ENCODE measurements at regions not wholly inside any gene's neighbourhood (a gene's known extent, or its start where the extent isn't known, plus 50 kb on each side); places are given as distances from the start of the nearest gene placed in this dataset.

- H3K4me1 Mint-ChIP-seq: no peaks in the 10 kb centered on the region
- ATAC-seq (no peak), DNase-seq (no peak)
- no peaks in the 10 kb centered on the region for H3K36me3 Mint-ChIP-seq
- no peaks in the 10 kb centered on the region for H3K9me3 Mint-ChIP-seq (ENCODE audit: low read depth)
- no peaks in the 10 kb centered on the region for H3K27me3 Mint-ChIP-seq
- no peak overlapping the region for H3K4me3 Mint-ChIP-seq
- CTCF ChIA-PET: no interaction called here
- no peak overlapping the region for H3K27ac Mint-ChIP-seq
Measured at GRCh38 chr2:106995556-106995955, 109.6 kb upstream of the ST6GAL2 start.

DNA sequence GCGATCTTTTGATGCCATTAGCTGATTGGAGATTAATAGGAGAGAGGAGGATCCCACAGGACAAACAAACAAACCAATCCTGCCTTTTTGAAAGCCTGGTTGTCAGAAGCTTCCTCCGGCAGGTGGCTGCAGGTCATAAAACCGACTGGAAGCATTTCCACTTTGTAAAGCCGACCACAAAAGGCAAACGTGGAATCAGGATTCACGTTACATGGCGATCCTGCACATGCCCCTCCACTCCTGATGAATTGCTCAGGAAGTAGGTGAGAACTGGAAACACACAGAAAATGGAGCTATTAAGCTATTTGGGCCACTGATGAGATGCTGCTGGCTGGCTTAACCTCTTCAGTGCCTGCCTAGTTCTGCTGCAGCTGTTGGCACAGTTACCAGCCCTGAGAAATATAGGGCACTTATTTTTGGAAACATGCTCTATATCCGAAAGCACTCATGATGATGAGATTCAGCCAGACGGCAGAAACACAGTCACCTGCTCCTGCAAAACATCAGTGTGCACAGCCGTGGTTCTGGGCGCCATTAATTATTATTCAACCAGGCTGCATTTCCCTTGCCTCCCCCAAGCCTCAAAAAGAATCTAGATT lies 110.3 kb upstream of the ST6GAL2 start:
- ATAC-seq: no peak
- DNase-seq: no peak
- Mint-ChIP-seq H3K9me3 (ENCODE audit: low read depth) (no peaks in the 10 kb centered on the region), H3K27me3 (no peaks in the 10 kb centered on the region), H3K36me3 (no peaks in the 10 kb centered on the region), H3K27ac (no peak overlapping the region), H3K4me1 (no peaks in the 10 kb centered on the region), H3K4me3 (no peak overlapping the region)
- CTCF ChIA-PET: no interaction called here

GRCh38 chr2:106997204-106997603 lies 111.2 kb upstream of the ST6GAL2 start:
- H3K4me1 Mint-ChIP-seq: no peaks in the 10 kb centered on the region
- ATAC-seq (no peak), DNase-seq (no peak)
- CTCF ChIA-PET: no interaction called here
- H3K9me3 Mint-ChIP-seq (ENCODE audit: low read depth): no peaks in the 10 kb centered on the region
- no peaks in the 10 kb centered on the region for H3K27me3 Mint-ChIP-seq
- no peak overlapping the region for H3K27ac Mint-ChIP-seq
- no peaks in the 10 kb centered on the region for H3K36me3 Mint-ChIP-seq
- H3K4me3 Mint-ChIP-seq: no peak overlapping the region

GRCh38 chr2:107001062-107001461 lies 115.1 kb upstream of the ST6GAL2 start:
- Mint-ChIP-seq H3K9me3 (ENCODE audit: low read depth) (no peaks in the 10 kb centered on the region), H3K4me3 (no peak overlapping the region), H3K4me1 (no peaks in the 10 kb centered on the region), H3K36me3 (no peaks in the 10 kb centered on the region), H3K27me3 (no peaks in the 10 kb centered on the region), H3K27ac (no peak overlapping the region)
- CTCF ChIA-PET: no interaction called here
- no peak for DNase-seq
- ATAC-seq: no peak

GRCh38 chr2:107001551-107001950 lies 115.6 kb upstream of the ST6GAL2 start:
- H3K4me3 Mint-ChIP-seq: no peak overlapping the region
- CTCF ChIA-PET: no interaction called here
- no peaks in the 10 kb centered on the region for H3K9me3 Mint-ChIP-seq (ENCODE audit: low read depth)
- H3K27me3 Mint-ChIP-seq: no peaks in the 10 kb centered on the region
- no peak overlapping the region for H3K27ac Mint-ChIP-seq
- no peaks in the 10 kb centered on the region for H3K4me1 Mint-ChIP-seq
- ATAC-seq: no peak
- no peak for DNase-seq
- H3K36me3 Mint-ChIP-seq: no peaks in the 10 kb centered on the region

DNA sequence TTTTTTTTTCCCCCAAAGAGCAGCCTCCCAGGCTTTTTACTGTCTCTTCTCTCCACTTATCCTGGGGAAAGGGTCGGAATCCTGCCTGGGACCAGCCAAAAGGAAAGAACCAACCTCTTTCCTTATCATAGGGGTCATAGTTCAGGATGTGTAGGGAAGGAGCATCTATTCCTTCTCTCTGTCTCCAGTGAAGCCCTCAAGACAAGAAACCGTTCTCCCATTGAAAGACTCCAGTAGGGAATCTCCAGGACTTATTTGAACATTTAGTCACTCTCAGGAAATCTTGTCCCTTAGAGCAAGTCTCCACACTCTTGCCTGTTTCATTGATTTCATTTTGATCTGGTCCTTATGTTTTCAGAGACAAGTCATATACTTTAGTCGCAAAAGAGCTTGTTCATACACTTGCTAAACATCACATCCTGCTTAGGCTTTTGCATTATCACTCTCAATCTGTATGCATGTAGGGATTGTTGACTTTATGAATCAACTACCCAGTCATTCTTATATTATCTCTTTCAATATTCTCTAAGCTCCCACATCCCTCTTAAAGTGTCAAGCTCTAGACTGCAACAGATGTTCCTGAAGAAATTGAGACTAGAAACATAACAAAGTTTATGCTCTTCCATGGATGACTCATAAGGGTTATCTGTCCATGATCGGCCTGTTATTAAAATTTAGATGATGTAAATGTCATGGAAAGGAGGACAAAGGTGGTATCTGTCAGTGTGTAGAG lies 116.2 kb upstream of the ST6GAL2 start:
- Mint-ChIP-seq H3K9me3 (ENCODE audit: low read depth) (no peaks in the 10 kb centered on the region), H3K27ac (no peak overlapping the region), H3K36me3 (no peaks in the 10 kb centered on the region), H3K27me3 (no peaks in the 10 kb centered on the region), H3K4me3 (no peak overlapping the region), H3K4me1 (no peaks in the 10 kb centered on the region)
- ATAC-seq (no peak), DNase-seq (no peak)
- CTCF ChIA-PET: no interaction called here

DNA sequence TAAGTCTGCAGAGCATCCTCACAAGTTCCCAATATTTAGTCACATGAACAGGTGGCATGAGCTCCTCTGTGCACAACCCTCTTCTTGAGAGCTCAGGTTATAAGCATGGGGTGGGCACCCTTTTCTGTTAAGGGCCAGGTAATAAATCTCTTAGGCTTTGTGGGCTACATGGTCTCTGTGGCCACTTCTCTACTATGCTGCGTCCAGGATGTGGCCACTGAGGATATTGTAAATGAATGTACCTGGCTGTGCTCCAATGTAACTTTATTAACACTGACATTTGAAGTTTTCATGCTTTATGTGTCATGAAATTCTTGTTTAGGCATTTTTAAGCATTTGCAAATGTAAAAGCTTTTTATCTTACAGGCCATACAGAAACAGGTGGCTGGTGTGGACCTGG lies 116.8 kb upstream of the ST6GAL2 start:
- H3K4me1 Mint-ChIP-seq: no peaks in the 10 kb centered on the region
- H3K27me3 Mint-ChIP-seq: no peaks in the 10 kb centered on the region

DNA sequence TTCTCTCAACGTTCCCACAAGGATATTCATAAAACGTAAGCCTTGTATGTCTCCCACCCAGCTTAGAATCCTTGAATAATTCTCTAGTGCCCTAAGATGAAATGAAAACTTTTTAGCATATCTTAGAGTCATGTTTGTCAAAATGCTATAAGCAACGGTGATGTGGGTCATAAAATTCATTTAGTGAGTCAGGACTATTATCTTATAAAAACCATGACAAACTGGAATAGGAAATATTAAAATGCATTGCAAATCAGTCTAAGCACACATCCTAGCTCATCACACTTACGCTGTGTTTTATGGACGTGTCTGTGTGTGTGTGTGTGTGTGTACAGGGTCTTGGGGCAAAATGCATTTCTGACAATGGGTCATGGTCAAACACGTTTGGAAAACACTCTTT lies 119.9 kb upstream of the ST6GAL2 start:
- no peak overlapping the region for H3K4me3 Mint-ChIP-seq
- H3K27ac Mint-ChIP-seq: no peak overlapping the region
- CTCF ChIA-PET: no interaction called here
- no peaks in the 10 kb centered on the region for H3K4me1 Mint-ChIP-seq
- DNase-seq (no peak), ATAC-seq (no peak)
- H3K9me3 Mint-ChIP-seq (ENCODE audit: low read depth): no peaks in the 10 kb centered on the region
- no peaks in the 10 kb centered on the region for H3K36me3 Mint-ChIP-seq
- no peaks in the 10 kb centered on the region for H3K27me3 Mint-ChIP-seq

More for the DNA sequence above, 116.8 kb upstream of the ST6GAL2 start:
- DNase-seq (no peak), ATAC-seq (no peak)
- Mint-ChIP-seq H3K36me3 (no peaks in the 10 kb centered on the region), H3K27ac (no peak overlapping the region), H3K9me3 (ENCODE audit: low read depth) (no peaks in the 10 kb centered on the region), H3K4me3 (no peak overlapping the region)
- CTCF ChIA-PET: no interaction called here

DNA sequence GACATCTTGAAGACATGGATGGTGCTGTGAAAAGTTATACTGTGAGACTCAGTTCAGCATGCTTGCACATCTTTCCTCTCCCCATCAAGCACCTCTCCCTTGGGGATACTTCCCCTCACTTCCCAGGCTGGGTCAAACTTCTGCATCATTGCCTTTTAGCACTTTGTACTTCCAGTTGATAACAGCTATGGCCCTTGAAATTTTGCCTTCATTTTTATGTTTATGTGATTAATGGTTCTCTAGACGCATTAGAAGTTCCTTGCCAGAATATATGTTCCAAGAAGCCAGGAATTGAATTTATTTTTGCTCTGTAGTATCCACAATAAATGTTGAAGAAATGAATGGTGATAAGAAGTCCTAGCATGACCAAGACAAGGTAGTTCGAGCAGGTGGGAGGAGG lies 120.9 kb upstream of the ST6GAL2 start:
- Mint-ChIP-seq H3K9me3 (ENCODE audit: low read depth) (no peaks in the 10 kb centered on the region), H3K4me3 (no peak overlapping the region), H3K27ac (no peak overlapping the region), H3K4me1 (no peaks in the 10 kb centered on the region), H3K27me3 (no peaks in the 10 kb centered on the region), H3K36me3 (no peaks in the 10 kb centered on the region)
- DNase-seq: no peak
- CTCF ChIA-PET: no interaction called here
- ATAC-seq: no peak

GRCh38 chr2:107007927-107008326 lies 122.0 kb upstream of the ST6GAL2 start:
- Mint-ChIP-seq H3K4me3 (no peak overlapping the region), H3K27me3 (no peaks in the 10 kb centered on the region), H3K4me1 (no peaks in the 10 kb centered on the region), H3K27ac (no peak overlapping the region), H3K36me3 (no peaks in the 10 kb centered on the region), H3K9me3 (ENCODE audit: low read depth) (no peaks in the 10 kb centered on the region)
- no peak for ATAC-seq
- CTCF ChIA-PET: no interaction called here
- no peak for DNase-seq

DNA sequence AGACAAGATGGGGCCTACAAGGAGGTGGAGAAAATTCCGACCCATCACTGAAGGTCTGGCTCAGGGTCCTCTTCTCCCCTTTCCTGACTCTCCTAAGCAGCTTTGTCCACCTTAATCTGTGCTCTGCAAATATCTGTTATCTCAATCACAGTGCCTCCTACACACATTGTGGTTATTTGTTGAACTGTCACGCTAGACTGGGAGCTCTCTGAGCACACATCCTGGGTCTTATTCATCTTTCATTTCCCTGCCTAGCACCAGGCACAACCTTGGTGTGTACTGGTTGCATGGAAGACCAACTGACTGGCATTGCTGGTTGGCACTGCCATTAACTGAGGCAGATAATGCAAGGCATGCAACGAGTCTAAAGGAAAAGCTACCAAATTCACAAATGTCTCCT lies 122.9 kb upstream of the ST6GAL2 start:
- CTCF ChIA-PET: no interaction called here
- no peaks in the 10 kb centered on the region for H3K9me3 Mint-ChIP-seq (ENCODE audit: low read depth)
- H3K27me3 Mint-ChIP-seq: no peaks in the 10 kb centered on the region
- no peak for DNase-seq
- no peaks in the 10 kb centered on the region for H3K4me1 Mint-ChIP-seq
- no peak overlapping the region for H3K27ac Mint-ChIP-seq
- no peak for ATAC-seq
- H3K4me3 Mint-ChIP-seq: no peak overlapping the region
- H3K36me3 Mint-ChIP-seq: no peaks in the 10 kb centered on the region

DNA sequence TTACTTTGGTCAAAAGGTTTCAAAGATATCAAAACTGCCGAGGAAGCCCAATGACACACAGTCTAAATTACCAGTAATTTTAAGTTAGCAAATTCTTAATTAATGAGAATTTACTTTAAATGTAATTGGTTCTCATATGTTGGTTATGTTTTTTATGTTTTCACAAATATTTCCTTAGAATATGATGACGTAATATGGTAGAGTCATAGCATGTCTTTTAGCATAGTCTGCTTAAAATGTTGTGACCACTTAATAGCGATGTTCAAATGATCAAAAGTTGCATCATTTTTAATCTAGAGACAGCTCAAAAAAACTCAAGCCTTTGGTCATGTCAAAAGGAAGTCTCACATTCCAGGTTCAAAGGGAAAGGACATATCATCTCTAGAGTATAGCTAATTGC lies 123.3 kb upstream of the ST6GAL2 start:
- DNase-seq (no peak), ATAC-seq (no peak)
- Mint-ChIP-seq H3K9me3 (ENCODE audit: low read depth) (no peaks in the 10 kb centered on the region), H3K4me1 (no peaks in the 10 kb centered on the region), H3K36me3 (no peaks in the 10 kb centered on the region), H3K27me3 (no peaks in the 10 kb centered on the region), H3K27ac (no peak overlapping the region), H3K4me3 (no peak overlapping the region)
- CTCF ChIA-PET: no interaction called here

DNA sequence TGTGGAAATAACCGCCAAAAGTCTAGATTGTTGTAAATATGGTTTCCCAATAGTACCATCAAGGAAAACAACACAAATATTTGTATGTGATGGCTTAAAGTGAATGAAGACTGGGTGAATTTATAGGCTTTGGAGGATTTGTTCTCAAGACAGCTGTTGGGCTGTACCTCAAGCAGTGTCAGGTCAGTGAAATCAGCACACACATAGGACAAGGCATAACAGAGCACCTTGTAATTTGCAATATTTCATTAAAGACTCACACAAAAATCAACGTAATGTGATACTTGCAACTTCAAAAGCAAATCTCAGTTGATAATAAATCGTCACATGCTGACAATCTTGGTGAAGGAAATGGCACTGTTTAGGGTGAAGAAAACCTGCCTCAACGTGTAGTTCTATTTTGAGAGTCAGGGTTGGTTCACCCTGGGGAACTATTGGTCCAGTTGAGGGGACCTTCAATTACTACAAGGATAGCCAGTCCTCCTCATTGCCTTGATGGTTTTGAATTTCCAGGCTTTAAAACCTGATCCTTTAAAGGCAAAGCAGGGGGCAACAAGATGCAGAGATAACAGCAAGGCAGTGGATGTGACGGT lies 126.8 kb upstream of the ST6GAL2 start:
- H3K9me3 Mint-ChIP-seq (ENCODE audit: low read depth): no peaks in the 10 kb centered on the region
- CTCF ChIA-PET: no interaction called here
- no peak for ATAC-seq
- H3K27ac Mint-ChIP-seq: no peak overlapping the region
- no peaks in the 10 kb centered on the region for H3K36me3 Mint-ChIP-seq
- H3K27me3 Mint-ChIP-seq: no peaks in the 10 kb centered on the region
- no peak for DNase-seq
- H3K4me1 Mint-ChIP-seq: no peaks in the 10 kb centered on the region
- no peak overlapping the region for H3K4me3 Mint-ChIP-seq

DNA sequence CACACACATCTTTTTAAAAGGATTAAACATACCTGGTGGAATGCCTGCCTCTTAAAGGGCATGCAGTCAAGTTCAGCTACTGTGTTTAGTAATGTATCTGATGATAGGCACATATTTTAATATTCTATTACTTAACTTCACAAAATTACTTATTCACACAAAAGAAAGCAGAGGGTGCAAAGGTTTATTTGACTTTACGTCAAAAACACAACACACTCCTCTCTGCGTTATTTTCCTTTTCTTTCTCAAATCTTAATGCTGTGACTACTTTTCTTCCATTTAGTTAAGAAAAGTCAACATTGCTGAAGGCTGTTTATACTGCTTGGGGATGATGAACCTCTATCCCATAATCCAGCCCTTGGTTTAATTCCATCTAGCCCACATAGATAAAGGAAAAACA lies 127.9 kb upstream of the ST6GAL2 start:
- no peaks in the 10 kb centered on the region for H3K36me3 Mint-ChIP-seq
- H3K9me3 Mint-ChIP-seq (ENCODE audit: low read depth): no peaks in the 10 kb centered on the region
- H3K27me3 Mint-ChIP-seq: no peaks in the 10 kb centered on the region
- CTCF ChIA-PET: no interaction called here
- no peak overlapping the region for H3K27ac Mint-ChIP-seq
- ATAC-seq (no peak), DNase-seq (no peak)
- no peaks in the 10 kb centered on the region for H3K4me1 Mint-ChIP-seq
- H3K4me3 Mint-ChIP-seq: no peak overlapping the region
